GM12865 (cell line): ENCODE measurements at regions not wholly inside any gene's neighbourhood (a gene's known extent, or its start where the extent isn't known, plus 50 kb on each side); places are given as distances from the start of the nearest gene placed in this dataset.

Experiments used
- DNase-seq: peaks from one replicate; pipeline ENCODE4 v3.0.0; 2010; ENCODE audit warnings: low read depth
- H3K4me3 ChIP-seq: 2 replicates; pipeline ENCODE4 v1.5.1; 2011; ENCODE audit warnings: mild to moderate bottlenecking, low read depth, low read length, control low read depth
- TF ChIP-seq, protein P1 (sequence below): IDR thresholded peaks from 2 replicates; pipeline ENCODE4 v1.5.1; 2011; ENCODE audit warnings: low read length, control low read depth, low read depth, inconsistent platforms; ENCODE audit not compliant: insufficient read depth; ENCODE audit errors: missing control alignments

GRCh38 chr5:8770431-8770830 is 775.4 kb downstream of the SEMA5A start:
- H3K4me3 ChIP-seq = no peak overlapping the region
- DNase-seq = no peak
- TF ChIP-seq, protein P1, sequence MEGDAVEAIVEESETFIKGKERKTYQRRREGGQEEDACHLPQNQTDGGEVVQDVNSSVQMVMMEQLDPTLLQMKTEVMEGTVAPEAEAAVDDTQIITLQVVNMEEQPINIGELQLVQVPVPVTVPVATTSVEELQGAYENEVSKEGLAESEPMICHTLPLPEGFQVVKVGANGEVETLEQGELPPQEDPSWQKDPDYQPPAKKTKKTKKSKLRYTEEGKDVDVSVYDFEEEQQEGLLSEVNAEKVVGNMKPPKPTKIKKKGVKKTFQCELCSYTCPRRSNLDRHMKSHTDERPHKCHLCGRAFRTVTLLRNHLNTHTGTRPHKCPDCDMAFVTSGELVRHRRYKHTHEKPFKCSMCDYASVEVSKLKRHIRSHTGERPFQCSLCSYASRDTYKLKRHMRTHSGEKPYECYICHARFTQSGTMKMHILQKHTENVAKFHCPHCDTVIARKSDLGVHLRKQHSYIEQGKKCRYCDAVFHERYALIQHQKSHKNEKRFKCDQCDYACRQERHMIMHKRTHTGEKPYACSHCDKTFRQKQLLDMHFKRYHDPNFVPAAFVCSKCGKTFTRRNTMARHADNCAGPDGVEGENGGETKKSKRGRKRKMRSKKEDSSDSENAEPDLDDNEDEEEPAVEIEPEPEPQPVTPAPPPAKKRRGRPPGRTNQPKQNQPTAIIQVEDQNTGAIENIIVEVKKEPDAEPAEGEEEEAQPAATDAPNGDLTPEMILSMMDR = no peak

- DNase-seq = no peak
- TF ChIP-seq, protein P1 = no peak
- H3K4me3 ChIP-seq = no peak overlapping the region
Observed at GRCh38 chr5:8773046-8773615, 772.7 kb downstream of the SEMA5A start.

DNA sequence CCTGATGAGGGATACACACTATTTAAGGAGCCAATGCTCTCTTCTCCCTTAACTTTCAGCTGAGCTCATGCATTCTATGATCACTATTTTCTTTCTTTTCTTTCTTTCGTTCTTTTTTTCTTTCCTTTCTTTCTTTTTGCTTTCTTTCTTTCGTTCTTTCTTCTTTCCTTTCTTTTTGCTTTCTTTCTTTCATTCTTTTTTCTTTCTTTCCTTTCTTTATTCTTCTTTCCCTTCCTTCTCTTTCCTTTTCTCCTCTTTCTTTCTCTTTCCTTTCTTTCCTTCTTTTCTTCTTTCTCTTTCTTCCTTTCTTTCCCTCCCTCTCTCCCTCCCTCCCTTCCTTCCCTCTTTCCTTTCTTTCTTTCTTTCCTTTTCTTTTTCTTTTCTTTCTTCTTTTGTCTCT is 761.2 kb downstream of the SEMA5A start:
- TF ChIP-seq, protein P1 = no peak
- H3K4me3 ChIP-seq = no peak overlapping the region
- no peak for DNase-seq

DNA sequence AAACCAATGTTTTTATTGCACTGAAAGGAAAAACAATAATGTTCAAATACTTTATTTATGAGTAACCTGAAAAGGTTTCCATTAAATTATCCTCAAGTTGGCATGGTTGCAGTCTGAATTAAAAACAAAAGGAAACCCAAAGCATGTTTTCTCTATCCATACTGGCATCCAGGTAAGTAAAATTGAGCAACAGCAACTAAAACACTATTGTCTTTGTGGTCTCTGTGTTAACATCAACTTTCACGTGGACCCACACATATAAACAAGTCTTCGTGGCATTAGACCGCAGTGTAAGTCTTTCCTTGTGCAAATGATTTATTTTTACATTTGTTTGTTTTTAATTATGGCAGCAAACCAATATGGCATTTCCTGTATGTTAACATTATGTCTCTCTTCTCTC is 757.6 kb downstream of the SEMA5A start:
- DNase-seq = no peak
- H3K4me3 ChIP-seq = no peak overlapping the region
- TF ChIP-seq, protein P1 = no peak

DNA sequence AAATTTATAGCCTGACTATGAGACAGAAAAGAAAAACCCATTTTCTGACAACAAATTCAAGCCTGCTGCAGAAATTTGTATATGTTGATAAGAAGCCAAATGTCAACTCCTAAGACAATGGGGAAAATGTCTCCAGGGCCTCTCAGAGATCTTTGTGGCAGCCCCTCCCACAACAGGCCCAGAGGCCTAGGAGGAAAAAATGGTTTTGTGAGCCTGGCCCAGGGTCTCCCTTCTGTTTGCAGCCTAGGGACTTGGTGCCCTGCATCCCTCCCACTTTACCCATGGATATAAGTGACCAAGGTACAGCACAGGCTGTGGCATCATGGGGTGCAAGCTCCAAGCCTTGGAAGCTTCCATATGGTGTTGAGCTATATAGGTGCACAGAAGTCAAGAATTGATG is 740.2 kb downstream of the SEMA5A start:
- no peak for DNase-seq
- no peak overlapping the region for H3K4me3 ChIP-seq
- TF ChIP-seq, protein P1 = no peak

DNA sequence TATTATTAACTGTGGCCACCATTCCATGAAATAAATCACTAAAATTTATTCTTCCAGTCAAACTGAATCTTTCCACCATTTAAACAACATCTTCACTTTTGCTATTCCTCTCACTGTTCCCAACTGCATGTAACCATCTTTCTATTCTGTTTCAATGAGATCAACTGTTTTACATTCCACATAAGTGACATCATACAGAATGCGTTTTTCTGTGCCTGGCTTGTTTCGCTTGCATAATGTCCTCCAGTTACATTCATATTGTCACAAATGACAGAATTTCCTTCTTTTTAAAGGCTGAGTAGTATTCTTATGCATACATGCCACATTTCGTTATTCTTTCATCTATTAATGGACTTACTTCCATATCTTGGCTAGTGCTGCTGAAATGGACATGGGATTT is 738.2 kb downstream of the SEMA5A start:
- DNase-seq = no peak
- TF ChIP-seq, protein P1 = no peak
- no peak overlapping the region for H3K4me3 ChIP-seq

- no peak for DNase-seq
- TF ChIP-seq, protein P1 = no peak
- no peak overlapping the region for H3K4me3 ChIP-seq
Observed at GRCh38 chr5:8811581-8811980, 734.3 kb downstream of the SEMA5A start.
